GM19463 (cell line): ENCODE measurements at regions not wholly inside any gene's neighbourhood (a gene's known extent, or its start where the extent isn't known, plus 50 kb on each side); places are given as distances from the start of the nearest gene placed in this dataset.
"Not testable (repeated sequence)": the region's sequence is repeated elsewhere in the genome, so short reads cannot be mapped to it uniquely, and the experiment has no call there.

Experiments
- ATAC-seq: cut with Tn5 transposase; IDR thresholded peaks from one replicate; pipeline ENCODE4 v1.9.1; 2021; ENCODE audit warnings: mild to moderate bottlenecking, moderate library complexity; ENCODE audit not compliant: unreplicated experiment

- ATAC-seq, result no peak
Measured at GRCh38 chr9:102740578-102740977, 254.6 kb upstream of the CYLC2 start.

- ATAC-seq, result no peak
Measured at GRCh38 chr9:102728946-102729345, 266.2 kb upstream of the CYLC2 start.

- ATAC-seq, result no peak
Measured at GRCh38 chr9:102714184-102714583, 280.9 kb upstream of the CYLC2 start.

- not testable (repeated sequence) for ATAC-seq
Measured at GRCh38 chr9:102712910-102713309, 282.2 kb upstream of the CYLC2 start.

GRCh38 chr9:102700936-102701335 is 294.2 kb upstream of the CYLC2 start:
- no peak for ATAC-seq

- ATAC-seq, result no peak
Measured at GRCh38 chr9:102669220-102669619, 325.9 kb upstream of the CYLC2 start.

GRCh38 chr9:102652471-102652870 is 342.7 kb upstream of the CYLC2 start:
- ATAC-seq, result no peak

- ATAC-seq, result no peak
Measured at GRCh38 chr9:102650896-102651295, 344.2 kb upstream of the CYLC2 start.

GRCh38 chr9:102642651-102643050 is 352.5 kb upstream of the CYLC2 start:
- ATAC-seq, result no peak

- ATAC-seq, result no peak
Measured at GRCh38 chr9:102631559-102631958, 363.6 kb upstream of the CYLC2 start.

- no peak for ATAC-seq
Measured at GRCh38 chr9:102609461-102609860, 385.7 kb upstream of the CYLC2 start.

- ATAC-seq, result not testable (repeated sequence)
Measured at GRCh38 chr9:102603198-102604195, 391.6 kb upstream of the CYLC2 start.

GRCh38 chr9:102594241-102594640 is 400.9 kb upstream of the CYLC2 start:
- ATAC-seq, result no peak

- no peak for ATAC-seq
Measured at GRCh38 chr9:102587281-102587680, 407.9 kb upstream of the CYLC2 start.

GRCh38 chr9:102569436-102569835 is 425.7 kb upstream of the CYLC2 start:
- no peak for ATAC-seq

GRCh38 chr9:102551346-102551745 is 443.8 kb upstream of the CYLC2 start:
- ATAC-seq, result no peak

GRCh38 chr9:102550886-102551285 is 444.2 kb upstream of the CYLC2 start:
- ATAC-seq, result no peak

GRCh38 chr9:102550266-102550665 is 444.9 kb upstream of the CYLC2 start:
- no peak for ATAC-seq

- no peak for ATAC-seq
Measured at GRCh38 chr9:102534031-102534430, 461.1 kb upstream of the CYLC2 start.

- no peak for ATAC-seq
Measured at GRCh38 chr9:102521097-102521755, 473.9 kb upstream of the CYLC2 start.

- no peak for ATAC-seq
Measured at GRCh38 chr9:102519423-102519822, 475.7 kb upstream of the CYLC2 start.

- ATAC-seq, result no peak
Measured at GRCh38 chr9:102518324-102518723, 476.8 kb upstream of the CYLC2 start.
